ENCODE measurements at regions not wholly inside any gene's neighbourhood (a gene's known extent, or its start where the extent isn't known, plus 50 kb on each side); places are given as distances from the start of the nearest gene placed in this dataset.
"Not testable (repeated sequence)": the region's sequence is repeated elsewhere in the genome, so short reads cannot be mapped to it uniquely, and the experiment has no call there.

DNA sequence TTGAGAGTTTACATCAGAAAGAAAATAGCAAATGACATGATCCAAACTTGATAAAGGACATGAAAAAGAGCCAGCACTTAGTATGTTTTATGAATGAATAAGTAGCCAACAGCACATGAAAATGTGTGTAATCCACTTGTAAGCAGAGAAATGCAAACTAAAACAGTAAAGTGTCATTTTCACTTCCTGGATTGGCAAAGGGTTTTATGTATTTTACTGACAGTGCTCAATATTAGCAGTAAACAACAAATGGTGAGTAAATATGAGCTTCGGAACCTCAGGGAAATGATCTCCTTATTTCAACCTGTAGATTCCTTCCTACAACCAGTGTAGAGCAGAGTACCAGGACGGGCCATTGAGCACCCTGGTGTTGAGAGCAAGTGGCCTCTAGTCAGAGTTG lies 153.8 kb upstream of the PDCD2 start:
- FAIRE-seq; DNase-seq (ENCODE audit: low spot score): not testable (repeated sequence)

DNA sequence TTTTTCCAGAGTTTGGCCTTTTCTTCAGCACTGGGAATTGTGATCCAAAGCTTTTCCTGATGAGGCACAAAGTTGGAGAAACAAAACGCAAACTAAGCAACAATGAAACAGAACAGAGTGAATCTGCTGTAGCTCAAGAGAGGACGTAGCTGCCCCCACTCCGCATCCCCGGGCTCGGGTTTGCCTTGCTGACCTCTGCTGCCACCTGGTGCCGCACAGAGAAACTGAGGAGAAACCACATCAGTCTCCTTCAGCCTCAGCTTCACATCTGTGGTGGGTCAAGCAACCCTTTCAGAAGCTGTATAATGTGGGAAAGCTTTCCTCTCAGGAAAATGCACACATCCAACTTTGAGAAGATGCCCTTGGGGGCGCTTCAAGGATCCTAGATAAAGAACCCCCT lies 151.9 kb upstream of the PDCD2 start:
- FAIRE-seq; DNase-seq (ENCODE audit: low spot score): not testable (repeated sequence)

DNA sequence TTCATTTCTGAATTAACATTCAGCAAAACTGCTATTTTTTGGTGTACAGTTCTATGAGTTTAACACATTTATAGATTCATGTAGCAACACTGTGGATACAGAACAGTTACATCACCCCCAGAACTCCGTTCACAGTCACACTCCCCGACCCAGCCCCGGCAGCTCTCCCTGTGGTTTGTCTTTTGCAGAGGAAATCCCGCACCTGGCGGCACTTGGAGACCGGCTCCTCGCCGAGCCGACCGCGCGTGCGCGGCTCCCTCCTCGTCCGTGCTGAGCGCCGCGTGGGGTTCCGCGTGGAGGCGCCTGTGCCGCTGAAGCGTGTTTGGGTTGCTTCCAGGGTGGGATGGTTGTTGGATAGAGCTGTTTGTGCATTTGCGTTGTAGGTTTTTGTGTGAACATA lies 132.6 kb upstream of the PDCD2 start:
- not testable (repeated sequence) for DNase-seq (ENCODE audit: low spot score); FAIRE-seq

DNA sequence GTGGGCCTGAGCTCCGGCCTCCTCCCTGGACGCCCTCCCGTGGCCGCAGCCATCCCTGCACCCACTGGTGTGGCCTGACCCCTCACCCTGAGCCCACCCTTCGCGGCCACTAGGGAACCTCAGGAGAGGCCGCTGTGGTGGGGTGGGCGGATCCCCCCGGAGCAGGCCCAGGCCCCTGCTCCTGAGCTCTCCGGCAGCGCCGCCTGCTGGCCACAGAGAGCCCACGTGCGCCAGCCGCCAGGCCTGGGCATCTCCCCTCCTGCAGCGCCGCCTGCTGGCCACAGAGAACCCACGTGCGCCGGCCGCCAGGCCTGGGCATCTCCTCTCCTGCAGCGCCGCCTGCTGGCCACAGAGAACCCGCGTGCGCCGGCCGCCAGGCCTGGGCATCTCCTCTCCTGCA lies 128.3 kb upstream of the PDCD2 start:
- not testable (repeated sequence) for FAIRE-seq

DNA sequence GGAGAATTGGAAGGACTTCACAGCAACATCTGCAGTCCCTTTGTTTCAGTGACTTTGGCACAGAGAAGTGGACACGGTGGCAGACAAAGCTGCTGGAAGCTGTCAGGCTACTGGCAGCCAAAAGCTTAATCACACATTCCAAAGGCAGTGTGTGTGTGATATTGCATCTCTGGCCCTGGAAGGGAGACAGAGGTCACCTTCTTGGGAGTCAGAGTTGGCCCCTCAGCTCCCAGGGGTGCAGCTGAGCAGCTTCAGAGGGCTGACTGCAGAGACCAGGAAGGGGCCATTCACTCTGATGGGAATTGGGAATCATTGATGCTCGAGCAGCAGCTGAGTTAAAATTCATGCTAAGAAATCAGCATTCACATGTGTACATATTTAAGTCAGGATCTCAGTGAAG lies 115.7 kb upstream of the PDCD2 start:
- DNase-seq (ENCODE audit: low spot score), result not testable (repeated sequence)
- FAIRE-seq, result peak; percentile 58

More for the DNA sequence above, 128.3 kb upstream of the PDCD2 start:
- not testable (repeated sequence) for DNase-seq (ENCODE audit: low spot score)

Measured in RCC 7860 (cell line).